ENCODE measurements at regions not wholly inside any gene's neighbourhood (a gene's known extent, or its start where the extent isn't known, plus 50 kb on each side); places are given as distances from the start of the nearest gene placed in this dataset.

- no peak overlapping the region for H3K9ac ChIP-seq (replicated peaks; ENCODE audit: extremely low read depth, insufficient read depth, low read length)
- TF ChIP-seq JUN (IDR thresholded peaks at IDR 0.05; ENCODE audit: borderline replicate concordance, insufficient read depth, insufficient read length, low read depth) (no peak), POLR2A (IDR thresholded peaks at IDR 0.05; ENCODE audit: low read depth, low read length) (no peak), EZH2 (IDR thresholded peaks at IDR 0.05; ENCODE audit: borderline replicate concordance, low read depth, low read length, severe bottlenecking) (no peak), MYC (IDR thresholded peaks at IDR 0.05; ENCODE audit: low read depth, low read length) (no peak), GATA2 (IDR thresholded peaks at IDR 0.05; ENCODE audit: insufficient read depth, insufficient read length, low read depth, low read length) (no peak), MAX (IDR thresholded peaks at IDR 0.05; ENCODE audit: insufficient read depth, insufficient read length) (no peak), CTCF (IDR thresholded peaks at IDR 0.05; ENCODE audit: extremely low read depth in 1 of 2, insufficient read depth in 1 of 2, low read depth in 1 of 2, low read length in 2 of 2) (no peak), POLR2AphosphoS5 (IDR thresholded peaks at IDR 0.05; ENCODE audit: insufficient read depth, low read depth, low read length) (no peak), FOS (IDR thresholded peaks at IDR 0.05; ENCODE audit: borderline replicate concordance, insufficient read depth, low read length) (no peak)
- BruUV-seq (replicated peaks): no TSS peak
- H3K4me2 ChIP-seq (ENCODE audit: insufficient read depth, low read length): no peak overlapping the region
- no peak for FAIRE-seq
- H3K9me3 ChIP-seq (replicated peaks; ENCODE audit: control insufficient read depth, insufficient read depth, low read length): peaks cover 2% of the 10 kb centered on the region
- no peaks in the 10 kb centered on the region for H4K20me1 ChIP-seq (replicated peaks; ENCODE audit: control insufficient read depth, extremely low read depth, insufficient read depth, low read length)
- no peaks in the 10 kb centered on the region for H3K9me1 ChIP-seq (replicated peaks; ENCODE audit: control insufficient read depth, extremely low read depth, insufficient read depth, low read length)
- no peaks in the 10 kb centered on the region for H3K27me3 ChIP-seq (ENCODE audit: control insufficient read depth in 2 of 2, insufficient read depth in 2 of 2, low read length in 2 of 2)
- H3K36me3 ChIP-seq (ENCODE audit: control insufficient read depth in 2 of 2, extremely low read depth in 1 of 2, insufficient read depth in 2 of 2, low read length in 2 of 2): no peaks in the 10 kb centered on the region
- ChIA-PET CTCF (no interaction called here), POLR2A (no interaction called here)
- intact Hi-C loops (cut with micrococcal nuclease) (no loop called here), dilution Hi-C loops (cut with MboI; ENCODE audit: extremely low pct_ligation_motif_present, low sequenced_read_pairs) (no loop called here)
- no peak for DNase-seq (ENCODE audit: low read depth, low spot score)
- no peak overlapping the region for H3K4me3 ChIP-seq (replicated peaks in 1 of 3; ENCODE audit: insufficient read depth in 1 of 3, low read depth in 1 of 3, low read length in 3 of 3)
- no peak overlapping the region for H2AFZ ChIP-seq (ENCODE audit: low read depth, low read length)
- no peaks in the 10 kb centered on the region for H3K79me2 ChIP-seq (ENCODE audit: control insufficient read depth, insufficient read depth, low read length)
- no peak overlapping the region for H3K27ac ChIP-seq (ENCODE audit: insufficient read depth, low read depth, low read length)
- H3K4me1 ChIP-seq (ENCODE audit: control insufficient read depth, extremely low read depth, insufficient read depth, low read length): no peaks in the 10 kb centered on the region
Observed at GRCh38 chr6:71810880-71811279, 75.5 kb upstream of the RIMS1 start.
